ENCODE measurements at regions not wholly inside any gene's neighbourhood (a gene's known extent, or its start where the extent isn't known, plus 50 kb on each side); places are given as distances from the start of the nearest gene placed in this dataset.

- Mint-ChIP-seq H3K4me3 (no peak overlapping the region), H3K4me1 (peaks cover 50% of the 10 kb centered on the region), H3K27ac (no peak overlapping the region), H3K27me3 (ENCODE audit: insufficient read depth, low read depth, poor library complexity) (peaks cover 15% of the 10 kb centered on the region), H3K36me3 (ENCODE audit: low read depth) (no peaks in the 10 kb centered on the region), H3K9me3 (no peaks in the 10 kb centered on the region)
- Histone ChIP-seq H3F3A (replicated peaks; ENCODE audit: low read depth) (no peaks in the 10 kb centered on the region), H3K79me2 (replicated peaks; ENCODE audit: insufficient read depth) (no peaks in the 10 kb centered on the region), H3K36me3 (ENCODE audit: insufficient read depth) (no peaks in the 10 kb centered on the region), H3K4me3 (no peak overlapping the region), H3K4me2 (peak overlapping the region; percentile 44), H3K27me3 (ENCODE audit: insufficient read depth) (no peaks in the 10 kb centered on the region), H3K4me1 (ENCODE audit: insufficient read depth) (peaks cover 39% of the 10 kb centered on the region), H2AFZ (no peak overlapping the region), H3K27ac (ENCODE audit: low read depth) (no peak overlapping the region), H4K20me1 (replicated peaks; ENCODE audit: insufficient read depth) (no peaks in the 10 kb centered on the region), H3K9me2 (ENCODE audit: insufficient read depth) (peaks cover 5% of the 10 kb centered on the region; the same call in 1 of the 2 replicates)
- TF ChIP-seq CREB1 (CRISPR knock-in tag; IDR thresholded peaks at IDR 0.05; ENCODE audit: low read depth) = no peak
- no peak for TF ChIP-seq REST (IDR thresholded peaks at IDR 0.05; ENCODE audit: unreplicated experiment)
- no peak for TF ChIP-seq ZNF462 (CRISPR knock-in tag; IDR thresholded peaks at IDR 0.05)
- no peak for TF ChIP-seq POLR2AphosphoS5 (IDR thresholded peaks at IDR 0.05; ENCODE audit: low read depth)
- TF ChIP-seq CTCF (conservative IDR thresholded peaks at IDR 0.05; ENCODE audit: low read depth in 2 of 2) = no peak
- no peak for TF ChIP-seq NANOG (IDR thresholded peaks at IDR 0.05; ENCODE audit: borderline replicate concordance)
- no peak for TF ChIP-seq EZH2 (IDR thresholded peaks at IDR 0.05; ENCODE audit: low read depth, unreplicated experiment)
- no peak for TF ChIP-seq JUNB (IDR thresholded peaks at IDR 0.05; ENCODE audit: unreplicated experiment)
- no peak for TF ChIP-seq EZH2phosphoT487 (IDR thresholded peaks at IDR 0.05; ENCODE audit: unreplicated experiment)
- no peak for TF ChIP-seq ETS1 (IDR thresholded peaks at IDR 0.05)
- no peak for TF ChIP-seq ZNF331 (CRISPR knock-in tag; IDR thresholded peaks at IDR 0.05; ENCODE audit: low read depth)
- no peak for TF ChIP-seq STAT1 (IDR thresholded peaks at IDR 0.05; ENCODE audit: unreplicated experiment)
- TF ChIP-seq ZNF114 (CRISPR knock-in tag; IDR thresholded peaks at IDR 0.05) = no peak
- peak; percentile 12 for DNase-seq (ENCODE audit: low spot score)
- ATAC-seq = no peak
Observed at GRCh38 chr7:11233871-11234270, 260.2 kb downstream of the PHF14 start.

Measured in GM23338 (cell line).